ENCODE measurements at regions not wholly inside any gene's neighbourhood (a gene's known extent, or its start where the extent isn't known, plus 50 kb on each side); places are given as distances from the start of the nearest gene placed in this dataset.
"Not testable (repeated sequence)": the region's sequence is repeated elsewhere in the genome, so short reads cannot be mapped to it uniquely, and the experiment has no call there.

DNA sequence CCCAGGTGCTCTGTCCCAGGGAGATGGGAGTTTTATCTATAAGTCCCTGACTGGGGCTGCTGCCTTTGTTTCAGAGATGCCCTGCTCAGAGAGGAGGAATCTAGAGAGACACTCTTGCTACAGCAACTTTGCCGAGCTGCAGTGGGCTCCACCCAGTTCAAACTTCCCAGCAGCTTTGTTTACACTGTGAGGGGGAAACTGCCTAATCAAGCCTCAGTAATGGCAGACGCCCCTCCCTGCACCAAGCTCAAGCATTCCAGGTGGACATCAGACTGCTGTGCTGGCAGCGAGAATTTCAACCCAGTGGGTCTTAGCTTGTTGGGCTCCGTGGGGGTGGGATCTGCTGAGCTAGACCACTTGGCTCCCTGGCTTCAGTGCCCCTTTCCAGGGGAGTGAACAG lies 50.2 kb upstream of the RASA1 start:
- TF ChIP-seq, protein P1, sequence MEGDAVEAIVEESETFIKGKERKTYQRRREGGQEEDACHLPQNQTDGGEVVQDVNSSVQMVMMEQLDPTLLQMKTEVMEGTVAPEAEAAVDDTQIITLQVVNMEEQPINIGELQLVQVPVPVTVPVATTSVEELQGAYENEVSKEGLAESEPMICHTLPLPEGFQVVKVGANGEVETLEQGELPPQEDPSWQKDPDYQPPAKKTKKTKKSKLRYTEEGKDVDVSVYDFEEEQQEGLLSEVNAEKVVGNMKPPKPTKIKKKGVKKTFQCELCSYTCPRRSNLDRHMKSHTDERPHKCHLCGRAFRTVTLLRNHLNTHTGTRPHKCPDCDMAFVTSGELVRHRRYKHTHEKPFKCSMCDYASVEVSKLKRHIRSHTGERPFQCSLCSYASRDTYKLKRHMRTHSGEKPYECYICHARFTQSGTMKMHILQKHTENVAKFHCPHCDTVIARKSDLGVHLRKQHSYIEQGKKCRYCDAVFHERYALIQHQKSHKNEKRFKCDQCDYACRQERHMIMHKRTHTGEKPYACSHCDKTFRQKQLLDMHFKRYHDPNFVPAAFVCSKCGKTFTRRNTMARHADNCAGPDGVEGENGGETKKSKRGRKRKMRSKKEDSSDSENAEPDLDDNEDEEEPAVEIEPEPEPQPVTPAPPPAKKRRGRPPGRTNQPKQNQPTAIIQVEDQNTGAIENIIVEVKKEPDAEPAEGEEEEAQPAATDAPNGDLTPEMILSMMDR (conservative IDR thresholded peaks at IDR 0.05; ENCODE audit: low read depth, low read length), result not testable (repeated sequence)
- TF ChIP-seq, protein P2, sequence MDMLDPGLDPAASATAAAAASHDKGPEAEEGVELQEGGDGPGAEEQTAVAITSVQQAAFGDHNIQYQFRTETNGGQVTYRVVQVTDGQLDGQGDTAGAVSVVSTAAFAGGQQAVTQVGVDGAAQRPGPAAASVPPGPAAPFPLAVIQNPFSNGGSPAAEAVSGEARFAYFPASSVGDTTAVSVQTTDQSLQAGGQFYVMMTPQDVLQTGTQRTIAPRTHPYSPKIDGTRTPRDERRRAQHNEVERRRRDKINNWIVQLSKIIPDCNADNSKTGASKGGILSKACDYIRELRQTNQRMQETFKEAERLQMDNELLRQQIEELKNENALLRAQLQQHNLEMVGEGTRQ (IDR thresholded peaks at IDR 0.05; ENCODE audit: low read depth, low read length), result not testable (repeated sequence)
- not testable (repeated sequence) for TF ChIP-seq RAD21 (IDR thresholded peaks at IDR 0.05; ENCODE audit: low read length); MAZ (IDR thresholded peaks at IDR 0.05; ENCODE audit: borderline replicate concordance, low read depth, low read length); BHLHE40 (IDR thresholded peaks at IDR 0.05; ENCODE audit: low read depth, low read length); RCOR1 (IDR thresholded peaks at IDR 0.05; ENCODE audit: insufficient replicate concordance, low read length); POLR2A (IDR thresholded peaks at IDR 0.05; ENCODE audit: low read depth, low read length); RFX5 (IDR thresholded peaks at IDR 0.05; ENCODE audit: low read depth, low read length); SMC3 (IDR thresholded peaks at IDR 0.05; ENCODE audit: low read depth, low read length); FOS (IDR thresholded peaks at IDR 0.05; ENCODE audit: low read depth, low read length); CEBPB (IDR thresholded peaks at IDR 0.05; ENCODE audit: low read depth, low read length); MAFK (IDR thresholded peaks at IDR 0.05; ENCODE audit: low read depth, low read length); CHD1 (IDR thresholded peaks at IDR 0.05; ENCODE audit: low read depth, low read length)
- TF ChIP-seq, protein P3, sequence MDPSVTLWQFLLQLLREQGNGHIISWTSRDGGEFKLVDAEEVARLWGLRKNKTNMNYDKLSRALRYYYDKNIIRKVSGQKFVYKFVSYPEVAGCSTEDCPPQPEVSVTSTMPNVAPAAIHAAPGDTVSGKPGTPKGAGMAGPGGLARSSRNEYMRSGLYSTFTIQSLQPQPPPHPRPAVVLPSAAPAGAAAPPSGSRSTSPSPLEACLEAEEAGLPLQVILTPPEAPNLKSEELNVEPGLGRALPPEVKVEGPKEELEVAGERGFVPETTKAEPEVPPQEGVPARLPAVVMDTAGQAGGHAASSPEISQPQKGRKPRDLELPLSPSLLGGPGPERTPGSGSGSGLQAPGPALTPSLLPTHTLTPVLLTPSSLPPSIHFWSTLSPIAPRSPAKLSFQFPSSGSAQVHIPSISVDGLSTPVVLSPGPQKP (IDR thresholded peaks at IDR 0.05; ENCODE audit: borderline replicate concordance, low read depth, low read length), result not testable (repeated sequence)
